ENCODE measurements at regions not wholly inside any gene's neighbourhood (a gene's known extent, or its start where the extent isn't known, plus 50 kb on each side); places are given as distances from the start of the nearest gene placed in this dataset.
A peak's percentile ranks its signal among the peaks of the same experiment; 100 is the strongest.

DNA sequence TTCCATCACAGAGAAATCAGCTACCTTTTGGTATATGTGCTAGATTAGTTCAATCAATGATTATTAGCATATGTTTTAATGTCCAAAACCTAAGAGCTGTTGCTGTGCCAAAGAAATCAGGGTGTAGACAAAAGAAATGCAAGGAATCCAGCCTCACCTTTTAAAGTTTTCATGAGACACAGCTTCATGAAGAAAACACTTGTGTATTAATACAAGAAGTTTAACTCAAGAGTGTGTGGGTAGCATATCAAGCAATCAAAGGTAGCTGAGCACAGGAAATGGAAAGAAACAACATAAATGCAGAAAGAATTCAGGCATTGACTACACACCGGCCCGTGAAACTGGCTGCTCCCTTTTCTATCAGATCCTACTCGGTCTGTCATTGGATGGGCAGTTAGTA is 76.0 kb upstream of the CAV2 start:
- CTCF ChIA-PET, result interaction anchor here (2.3 kb wide), 1 partner anchor 103 kb away, joined by 6 read pairs; no protein-coding TSS in a partner anchor
- no peaks in the 10 kb centered on the region for H3K36me3 ChIP-seq (ENCODE audit: control insufficient read depth, insufficient read depth, low read length)
- POLR2A ChIA-PET, result interaction anchor here (1.1 kb wide), 1 partner anchor 152 kb away, joined by 4 read pairs; no protein-coding TSS in a partner anchor
- no peak for DNase-seq (ENCODE audit: low read depth)
- no peaks in the 10 kb centered on the region for H3K27me3 ChIP-seq (ENCODE audit: control insufficient read depth, insufficient read depth, low read length)
- TF ChIP-seq, protein P1, sequence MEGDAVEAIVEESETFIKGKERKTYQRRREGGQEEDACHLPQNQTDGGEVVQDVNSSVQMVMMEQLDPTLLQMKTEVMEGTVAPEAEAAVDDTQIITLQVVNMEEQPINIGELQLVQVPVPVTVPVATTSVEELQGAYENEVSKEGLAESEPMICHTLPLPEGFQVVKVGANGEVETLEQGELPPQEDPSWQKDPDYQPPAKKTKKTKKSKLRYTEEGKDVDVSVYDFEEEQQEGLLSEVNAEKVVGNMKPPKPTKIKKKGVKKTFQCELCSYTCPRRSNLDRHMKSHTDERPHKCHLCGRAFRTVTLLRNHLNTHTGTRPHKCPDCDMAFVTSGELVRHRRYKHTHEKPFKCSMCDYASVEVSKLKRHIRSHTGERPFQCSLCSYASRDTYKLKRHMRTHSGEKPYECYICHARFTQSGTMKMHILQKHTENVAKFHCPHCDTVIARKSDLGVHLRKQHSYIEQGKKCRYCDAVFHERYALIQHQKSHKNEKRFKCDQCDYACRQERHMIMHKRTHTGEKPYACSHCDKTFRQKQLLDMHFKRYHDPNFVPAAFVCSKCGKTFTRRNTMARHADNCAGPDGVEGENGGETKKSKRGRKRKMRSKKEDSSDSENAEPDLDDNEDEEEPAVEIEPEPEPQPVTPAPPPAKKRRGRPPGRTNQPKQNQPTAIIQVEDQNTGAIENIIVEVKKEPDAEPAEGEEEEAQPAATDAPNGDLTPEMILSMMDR (IDR thresholded peaks at IDR 0.05; ENCODE audit: insufficient read depth, low read depth, low read length), result no peak
- no peak overlapping the region for H3K4me3 ChIP-seq (ENCODE audit: low read depth, low read length)

DNA sequence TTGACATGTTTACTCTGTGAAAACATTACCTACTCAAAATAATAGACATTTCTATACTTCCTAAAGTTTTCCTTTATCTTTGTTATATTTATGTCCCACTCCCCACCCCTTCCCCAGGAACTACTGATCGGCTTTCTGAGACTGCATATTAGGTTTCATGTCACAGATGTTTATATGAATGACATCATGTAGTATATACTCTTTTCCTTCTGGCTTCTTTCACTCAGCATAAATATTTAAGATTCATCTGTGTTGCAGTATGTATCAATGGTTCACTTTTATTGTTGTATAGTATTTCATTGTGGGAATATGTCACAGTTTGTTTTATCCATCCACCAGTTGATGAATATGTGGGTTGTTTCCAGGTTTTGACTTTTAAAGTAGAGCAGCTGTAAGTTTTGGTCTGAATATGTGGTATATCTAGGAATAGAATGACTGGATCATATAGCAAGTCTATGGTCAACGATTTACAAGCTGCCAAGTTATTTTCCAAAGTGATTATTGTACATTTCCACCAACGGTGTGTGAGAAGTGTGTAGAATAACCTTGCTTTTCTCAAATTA is 73.8 kb upstream of the CAV2 start:
- ChIA-PET POLR2A (interaction anchor here (0.6 kb wide), 1 partner anchor 46 kb away, joined by 3 read pairs; no protein-coding TSS in a partner anchor), CTCF (interaction anchor here (0.6 kb wide), 1 partner anchor 377 kb away, joined by 3 read pairs; no protein-coding TSS in a partner anchor)
- TF ChIP-seq, protein P1 (IDR thresholded peaks at IDR 0.05; ENCODE audit: insufficient read depth, low read depth, low read length), result no peak
- Histone ChIP-seq H3K4me3 (ENCODE audit: low read depth, low read length) (no peak overlapping the region), H3K27me3 (ENCODE audit: control insufficient read depth, insufficient read depth, low read length) (no peaks in the 10 kb centered on the region), H3K36me3 (ENCODE audit: control insufficient read depth, insufficient read depth, low read length) (no peaks in the 10 kb centered on the region)
- DNase-seq (ENCODE audit: low read depth), result no peak

DNA sequence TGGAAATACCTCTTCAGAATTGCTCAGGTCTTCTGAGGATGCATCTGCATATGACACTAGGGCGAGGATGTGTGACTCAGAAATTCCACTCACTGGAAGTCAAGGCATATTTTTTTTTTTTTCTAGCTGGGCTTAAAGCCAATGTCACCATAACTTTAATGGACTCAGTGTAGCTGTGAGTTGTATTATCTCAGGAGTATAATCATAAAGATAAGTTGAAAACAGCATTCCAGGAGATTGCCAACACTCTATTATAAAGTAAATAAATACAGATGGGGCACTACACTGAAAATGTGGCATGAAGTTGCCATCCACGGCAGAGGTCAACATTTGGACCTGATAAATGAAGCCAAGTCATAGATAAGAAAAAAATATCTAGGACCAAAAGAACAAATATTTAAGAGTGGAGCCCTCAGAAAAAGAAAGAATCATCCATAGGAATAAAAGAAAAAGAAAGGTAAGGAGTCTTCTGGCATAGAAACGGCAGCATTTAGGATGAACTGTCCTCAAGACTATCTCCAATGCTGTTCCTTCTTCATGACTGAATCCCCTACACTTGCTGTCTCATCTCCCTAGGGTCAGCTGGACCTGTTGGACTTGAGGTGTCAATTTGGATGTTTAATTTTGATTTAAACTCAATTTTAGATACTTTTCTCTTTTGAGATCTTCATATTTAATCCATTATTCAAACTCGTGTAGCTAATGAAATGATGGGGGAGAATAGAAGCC is 72.9 kb upstream of the CAV2 start:
- no peaks in the 10 kb centered on the region for H3K36me3 ChIP-seq (ENCODE audit: control insufficient read depth, insufficient read depth, low read length)
- peak; percentile 59 for DNase-seq (ENCODE audit: low read depth)
- H3K27me3 ChIP-seq (ENCODE audit: control insufficient read depth, insufficient read depth, low read length), result no peaks in the 10 kb centered on the region
- TF ChIP-seq, protein P1 (IDR thresholded peaks at IDR 0.05; ENCODE audit: insufficient read depth, low read depth, low read length), result no peak
- ChIA-PET POLR2A (interaction anchor here (0.5 to 0.7 kb wide), 4 partner anchors 47 to 155 kb away, joined by 3 to 4 read pairs (median 4); no protein-coding TSS in a partner anchor), CTCF (no interaction called here)
- no peak overlapping the region for H3K4me3 ChIP-seq (ENCODE audit: low read depth, low read length)

DNA sequence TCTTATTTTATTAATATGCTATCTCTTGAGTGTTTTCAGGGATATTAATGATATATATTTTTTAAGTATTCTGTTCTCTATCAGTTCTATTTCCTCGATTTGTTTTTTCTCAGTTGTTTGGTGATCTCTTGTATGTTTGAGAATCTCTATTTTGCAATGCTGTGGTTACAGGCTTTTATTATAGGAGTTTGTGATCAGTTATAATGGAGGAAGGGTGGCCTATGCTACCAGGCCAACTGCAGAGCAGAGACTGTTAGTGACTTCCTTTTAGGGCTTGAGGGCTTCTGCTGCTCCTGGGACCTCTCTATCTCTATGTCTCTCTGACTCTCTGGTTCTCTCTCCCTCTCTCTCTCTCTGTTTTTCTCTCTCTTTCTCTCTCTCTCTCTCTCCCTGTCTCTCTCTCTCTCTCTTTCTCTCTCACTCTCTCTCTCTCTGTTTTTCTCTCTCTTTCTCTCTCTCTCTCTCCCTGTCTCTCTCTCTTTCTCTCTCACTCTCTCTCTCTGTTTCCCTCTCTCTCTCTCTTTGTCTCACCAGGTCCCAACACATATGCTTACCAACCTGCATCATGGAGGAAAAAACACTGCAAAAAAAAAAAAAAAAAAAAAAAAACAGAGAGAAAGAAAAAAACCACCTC is 69.4 kb upstream of the CAV2 start:
- ChIA-PET POLR2A (no interaction called here), CTCF (interaction anchor here (1.3 to 1.4 kb wide), 2 partner anchors 13 to 115 kb away, joined by 3 read pairs; no protein-coding TSS in a partner anchor)
- TF ChIP-seq, protein P1 (IDR thresholded peaks at IDR 0.05; ENCODE audit: insufficient read depth, low read depth, low read length), result no peak
- H3K4me3 ChIP-seq (ENCODE audit: low read depth, low read length), result no peak overlapping the region
- H3K36me3 ChIP-seq (ENCODE audit: control insufficient read depth, insufficient read depth, low read length), result no peaks in the 10 kb centered on the region
- H3K27me3 ChIP-seq (ENCODE audit: control insufficient read depth, insufficient read depth, low read length), result no peaks in the 10 kb centered on the region
- DNase-seq (ENCODE audit: low read depth), result no peak
